HG03025 (cell line): ENCODE measurements at regions not wholly inside any gene's neighbourhood (a gene's known extent, or its start where the extent isn't known, plus 50 kb on each side); places are given as distances from the start of the nearest gene placed in this dataset.
"Not testable (repeated sequence)": the region's sequence is repeated elsewhere in the genome, so short reads cannot be mapped to it uniquely, and the experiment has no call there.

ENCODE experiments used
- ATAC-seq: cut with Tn5 transposase; IDR thresholded peaks from one replicate; pipeline ENCODE4 v1.9.1; 2021; ENCODE audit warnings: mild to moderate bottlenecking, moderate library complexity; ENCODE audit not compliant: unreplicated experiment, low FRiP score

GRCh38 chr2:21748501-21748900 is 624.7 kb downstream of the TDRD15 start:
- no peak for ATAC-seq

DNA sequence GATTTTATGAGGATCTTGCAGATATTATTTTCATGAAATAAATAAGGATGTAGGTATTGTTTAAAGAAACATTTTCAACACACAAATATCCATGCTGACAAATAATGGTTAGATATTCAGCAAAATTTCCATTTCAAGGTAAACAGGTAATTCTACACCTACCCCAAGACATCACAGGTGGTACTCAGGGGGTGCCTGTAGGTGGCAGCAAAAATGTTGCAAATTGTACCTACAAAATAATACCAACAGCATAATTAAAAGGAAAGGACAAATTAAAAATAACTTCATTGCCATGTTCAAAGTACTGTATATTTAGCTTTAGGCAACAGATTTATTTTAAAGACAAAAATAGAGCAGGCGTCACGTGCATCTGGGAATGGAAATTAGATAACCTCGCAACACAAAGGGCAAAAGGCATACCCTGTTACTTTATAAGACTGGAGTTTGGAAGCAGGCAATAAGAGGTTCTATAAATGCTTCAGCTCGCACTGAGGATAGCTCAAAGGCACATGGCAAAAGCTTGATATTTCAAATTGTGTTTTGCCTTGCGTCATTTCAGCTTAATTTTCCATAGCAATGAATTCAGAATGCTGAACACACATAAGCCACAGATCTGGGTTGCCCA is 630.5 kb downstream of the TDRD15 start:
- ATAC-seq: no peak

GRCh38 chr2:21757805-21758430 is 634.1 kb downstream of the TDRD15 start:
- no peak for ATAC-seq

- ATAC-seq: no peak
These were observed 636.1 kb downstream of the TDRD15 start for GRCh38 chr2:21759819-21760218.

DNA sequence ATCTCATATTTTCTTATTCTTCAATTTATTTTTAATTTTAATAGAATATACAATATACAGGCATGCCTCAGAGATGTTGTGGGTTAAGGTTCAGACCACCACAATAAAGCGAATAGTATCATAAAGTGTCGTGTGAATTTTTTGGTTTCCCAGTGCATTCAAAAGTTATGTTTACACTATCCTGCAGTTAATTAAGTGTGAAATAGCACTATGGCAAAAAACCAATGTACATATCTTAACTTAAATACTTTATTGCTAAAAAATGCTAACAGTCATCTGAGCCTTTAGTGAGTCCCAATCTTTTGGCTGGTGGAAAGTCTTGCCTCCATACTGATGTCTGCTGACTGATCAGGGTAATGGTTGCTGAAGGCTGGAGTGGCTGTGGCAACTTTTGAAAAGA is 637.6 kb downstream of the TDRD15 start:
- no peak for ATAC-seq

DNA sequence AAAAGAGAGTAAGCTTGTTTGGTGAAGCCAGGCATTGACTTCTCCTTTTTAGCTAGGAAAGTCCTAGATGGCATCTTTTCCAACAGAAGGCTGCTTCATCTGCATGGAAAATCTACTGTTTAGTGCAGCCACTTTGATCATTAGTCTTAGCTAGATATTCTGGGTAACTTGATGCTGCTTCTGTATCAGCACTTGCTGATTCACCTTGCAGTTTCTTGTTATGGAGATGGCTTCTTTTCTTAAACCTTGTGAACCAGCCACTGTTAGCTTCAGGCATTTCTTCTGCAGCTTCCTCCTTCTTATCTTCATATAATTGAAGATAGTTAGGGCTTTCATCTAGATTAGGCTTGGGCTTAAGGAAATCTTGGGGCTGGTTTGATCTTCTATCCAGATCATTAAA is 639.7 kb downstream of the TDRD15 start:
- ATAC-seq: no peak

DNA sequence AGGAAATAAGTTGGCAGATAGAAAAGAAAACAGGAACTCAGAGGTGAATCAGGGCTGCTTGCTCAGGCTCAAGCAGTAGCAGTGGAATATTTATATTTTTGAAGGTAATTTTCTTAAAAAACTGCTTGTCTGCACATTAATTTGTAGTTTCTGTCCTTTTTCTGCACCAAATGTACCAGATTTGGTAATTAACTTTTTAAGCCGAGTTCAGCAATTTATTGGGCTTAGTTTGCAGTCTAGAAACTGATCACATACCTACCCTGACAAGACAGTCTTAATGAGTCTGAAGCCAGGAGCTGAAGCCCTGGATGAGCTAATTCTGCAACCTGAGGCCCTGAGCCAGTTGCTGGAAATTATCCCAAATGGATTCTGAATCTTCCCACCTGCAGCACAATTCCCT is 647.0 kb downstream of the TDRD15 start:
- no peak for ATAC-seq

- ATAC-seq: no peak
These were observed 648.9 kb downstream of the TDRD15 start for GRCh38 chr2:21772624-21773023.

GRCh38 chr2:21773168-21773567 is 649.4 kb downstream of the TDRD15 start:
- no peak for ATAC-seq

GRCh38 chr2:21774691-21775368 is 651.1 kb downstream of the TDRD15 start:
- ATAC-seq: no peak

GRCh38 chr2:21779786-21780185 is 656.0 kb downstream of the TDRD15 start:
- ATAC-seq: no peak

DNA sequence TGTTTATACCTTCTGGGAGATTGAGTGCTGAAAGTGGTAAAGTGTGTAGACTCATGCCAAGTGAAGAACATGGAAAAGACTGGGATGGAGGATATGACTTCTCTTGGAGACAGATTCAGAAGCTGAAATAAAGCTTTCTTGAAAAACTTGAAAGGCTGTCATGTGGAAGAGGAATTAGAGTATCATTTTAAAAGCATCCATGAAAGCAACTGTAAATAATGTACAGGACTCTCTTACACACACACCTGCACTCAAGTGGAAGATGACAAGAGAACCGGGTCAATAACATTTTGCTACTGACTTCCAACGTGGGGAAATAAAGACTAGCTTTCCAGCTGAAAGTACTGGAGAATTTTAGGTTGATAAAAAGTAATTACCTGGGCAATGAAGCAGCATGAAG is 658.2 kb downstream of the TDRD15 start:
- no peak for ATAC-seq

DNA sequence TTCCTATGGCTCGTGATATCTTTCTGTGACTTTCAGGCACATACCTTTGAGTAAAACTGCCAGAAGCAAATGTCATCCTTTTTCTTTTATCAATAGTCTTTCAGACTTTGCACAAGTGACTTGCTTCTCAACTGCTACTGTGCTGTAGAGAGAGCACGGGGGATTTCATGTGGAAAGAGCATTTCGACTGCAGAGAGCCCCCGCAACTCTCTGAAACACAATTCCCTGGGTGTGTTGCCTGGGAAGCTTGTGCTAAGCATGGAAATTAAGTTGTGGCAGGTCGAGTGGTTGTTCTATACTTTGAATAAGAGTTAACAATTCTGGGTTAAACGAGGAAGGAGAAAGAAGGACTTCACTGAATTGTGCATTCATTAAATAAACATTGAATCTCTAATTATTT is 659.1 kb downstream of the TDRD15 start:
- ATAC-seq: no peak

- no peak for ATAC-seq
These were observed 664.2 kb downstream of the TDRD15 start for GRCh38 chr2:21787941-21788340.

DNA sequence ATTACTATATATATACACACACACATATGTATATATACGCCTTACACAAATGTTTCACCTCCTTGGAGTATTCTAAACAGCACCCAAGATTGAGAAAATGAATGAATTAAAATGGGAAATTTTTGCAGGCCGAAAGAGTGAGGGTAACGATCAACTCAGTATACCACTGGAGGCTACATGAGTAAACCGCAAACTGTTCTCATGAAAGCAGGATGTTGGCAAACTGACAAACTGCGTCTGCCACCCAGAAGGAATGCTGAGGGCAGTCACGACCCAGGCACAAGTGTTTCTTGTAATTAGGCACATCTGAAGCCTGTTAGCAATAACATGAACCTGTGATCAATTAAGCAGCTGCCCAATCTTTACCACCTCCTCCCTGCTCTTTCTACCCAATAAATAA is 666.5 kb downstream of the TDRD15 start:
- ATAC-seq: not testable (repeated sequence)

DNA sequence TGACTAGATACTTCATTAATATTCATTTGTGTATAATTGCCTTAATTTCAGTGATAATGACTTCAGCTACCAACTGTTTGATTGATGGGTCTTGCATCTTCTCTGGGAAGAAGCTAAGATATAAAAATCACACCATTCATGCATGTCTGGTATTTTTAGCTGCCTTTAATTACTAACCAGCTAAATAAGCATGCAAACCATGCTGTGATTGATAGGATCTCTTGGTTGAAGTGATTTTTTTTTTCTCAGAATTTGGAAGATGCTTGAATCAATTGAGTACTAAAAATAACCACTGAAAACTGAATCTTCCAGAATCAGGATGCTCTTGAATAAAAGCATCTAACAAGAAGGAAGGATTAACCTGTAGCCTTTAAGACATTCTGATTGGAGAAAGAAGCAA is 668.8 kb downstream of the TDRD15 start:
- ATAC-seq: no peak

DNA sequence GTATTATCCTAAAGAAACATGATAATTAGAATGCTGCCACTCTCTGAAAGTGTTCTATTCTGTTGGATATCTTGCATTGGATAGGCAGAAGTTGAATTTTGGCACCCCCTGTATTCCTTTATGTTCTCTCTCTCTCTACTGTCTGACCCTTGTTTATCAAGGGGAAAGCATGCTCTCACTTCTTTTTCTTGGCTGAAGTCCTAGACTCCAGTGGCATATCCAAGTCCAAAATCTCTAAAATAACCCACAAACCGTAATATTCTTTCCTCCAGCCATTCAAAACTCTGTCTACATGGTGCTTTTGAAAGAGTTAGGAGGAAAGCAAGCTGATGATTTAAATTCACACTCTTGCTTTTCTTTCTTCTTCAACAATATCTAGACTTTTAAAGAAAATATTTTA is 669.7 kb downstream of the TDRD15 start:
- no peak for ATAC-seq

- ATAC-seq: no peak
These were observed 670.8 kb downstream of the TDRD15 start for GRCh38 chr2:21794611-21795010.

DNA sequence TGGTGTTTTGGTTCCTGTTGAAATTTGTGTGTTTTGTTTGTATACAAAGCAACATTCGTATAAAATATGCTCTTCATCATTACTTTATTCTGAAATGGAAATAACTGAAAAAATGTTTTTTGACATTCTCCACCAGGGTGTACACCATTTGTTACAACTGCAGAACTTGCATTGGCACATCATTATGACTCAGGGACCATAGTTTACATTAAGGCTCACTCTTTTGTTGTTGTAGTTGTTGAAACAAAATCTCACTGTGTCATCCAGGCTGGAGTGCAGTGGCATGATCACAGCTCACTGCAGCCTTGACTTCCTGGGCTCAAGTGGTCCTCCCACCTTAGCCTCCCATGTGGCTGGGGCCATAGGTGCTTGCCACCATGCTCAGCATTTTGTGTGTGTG is 676.6 kb downstream of the TDRD15 start:
- no peak for ATAC-seq

- no peak for ATAC-seq
These were observed 679.8 kb downstream of the TDRD15 start for GRCh38 chr2:21803550-21803949.

DNA sequence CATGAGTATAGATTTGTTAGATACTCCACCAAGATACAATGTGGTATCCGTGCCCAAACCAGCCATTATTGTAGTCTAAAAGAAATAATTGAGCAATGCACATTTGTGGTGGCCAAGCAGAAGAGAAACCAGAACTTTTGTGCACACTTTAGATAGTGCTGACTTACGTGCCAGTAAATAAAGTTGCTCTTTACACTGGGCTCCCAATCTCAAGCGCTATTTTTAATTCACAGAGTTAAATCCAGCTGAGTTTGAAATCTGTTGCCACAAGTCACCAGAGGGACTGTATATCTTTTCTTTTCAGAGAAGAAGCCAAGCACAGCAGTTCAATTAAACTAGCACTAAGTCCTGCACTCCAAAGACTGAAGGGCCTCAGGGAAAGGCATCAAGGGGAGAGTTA is 680.4 kb downstream of the TDRD15 start:
- no peak for ATAC-seq

DNA sequence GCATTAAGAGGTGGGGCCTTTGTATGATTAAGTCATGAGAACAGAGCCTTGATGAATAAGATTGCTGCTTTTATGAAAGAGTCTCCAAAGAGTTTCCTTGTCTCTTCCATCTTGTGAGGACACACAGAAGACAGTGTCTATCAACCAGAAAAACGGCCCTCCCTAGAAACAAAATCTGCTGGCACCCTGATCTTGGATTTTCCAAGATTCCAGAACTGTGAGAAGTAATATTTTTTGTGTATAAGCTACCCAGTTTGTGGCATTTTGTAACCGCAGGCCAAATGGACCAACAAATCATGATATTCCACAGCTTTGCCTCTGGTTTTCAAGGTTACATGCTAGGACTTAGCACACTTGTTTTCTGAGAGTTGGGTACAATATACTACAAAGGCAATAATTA is 687.8 kb downstream of the TDRD15 start:
- ATAC-seq: no peak
